PFSK-1 (cell line): ENCODE measurements at regions not wholly inside any gene's neighbourhood (a gene's known extent, or its start where the extent isn't known, plus 50 kb on each side); places are given as distances from the start of the nearest gene placed in this dataset.

Source experiments
- FOXP2 ChIP-seq: optimal IDR thresholded peaks from 2 replicates; pipeline ENCODE3; 2011; ENCODE audit warnings: borderline replicate concordance, control low read depth, inconsistent platforms; ENCODE audit not compliant: insufficient read depth; ENCODE audit errors: extremely low read length, extremely low read depth
- POLR2AphosphoS5 ChIP-seq: IDR thresholded peaks from 2 replicates; pipeline ENCODE4 v1.6.1; 2012; ENCODE audit warnings: low read depth, mild to moderate bottlenecking, control low read depth, low read length, moderate library complexity
- REST ChIP-seq, 2 experiments: IDR thresholded peaks; 2 replicates each; pipeline versions ENCODE4 v1.6.1 to v1.8.0; 2011 to 2012; ENCODE audit warnings: low read depth in 2 of 2, low read length in 2 of 2, control low read depth in 1 of 2, inconsistent platforms in 1 of 2, mild to moderate bottlenecking in 1 of 2, moderate library complexity in 1 of 2; ENCODE audit not compliant: insufficient read depth in 1 of 2
- SIN3A ChIP-seq: IDR thresholded peaks from 2 replicates; pipeline ENCODE4 v1.6.1; 2012; ENCODE audit warnings: mild to moderate bottlenecking, low read length, moderate library complexity, borderline replicate concordance; ENCODE audit not compliant: insufficient read depth
- TAF1 ChIP-seq: IDR thresholded peaks from 2 replicates; pipeline ENCODE4 v1.6.1; 2012; ENCODE audit warnings: low read length, control low read depth, borderline replicate concordance; ENCODE audit not compliant: insufficient read depth

DNA sequence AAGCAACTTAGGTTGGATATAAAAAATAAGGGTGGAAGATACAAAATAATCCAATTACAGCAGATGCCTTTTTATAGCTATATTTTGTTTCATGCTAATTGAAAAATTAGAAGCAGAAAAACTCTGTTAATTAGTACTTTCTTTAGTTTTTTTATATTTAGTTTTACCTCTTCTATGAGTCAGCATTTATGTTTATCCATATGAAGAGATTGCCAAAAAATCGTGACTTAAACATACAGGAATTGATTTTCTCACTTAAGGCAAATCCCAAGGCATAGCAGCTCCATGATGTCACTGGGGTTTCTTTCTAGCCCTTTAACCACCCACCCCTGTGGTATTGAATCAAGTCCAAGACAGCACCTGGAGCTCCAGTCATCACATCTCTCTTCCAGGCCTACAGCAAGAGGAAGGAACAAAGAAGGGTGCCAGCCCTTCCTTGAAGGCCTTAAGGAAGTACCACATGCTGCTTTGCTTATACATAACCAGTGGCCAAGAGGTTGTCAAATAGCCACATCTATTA, 365.8 kb upstream of the TENM3 start:
- TF ChIP-seq FOXP2 = no peak
- TF ChIP-seq SIN3A = no peak
- no peak for TF ChIP-seq TAF1
- TF ChIP-seq REST (IDR thresholded peaks at IDR 0.05; ENCODE audit: insufficient read depth in 1 of 2, low read depth in 2 of 2, low read length in 2 of 2) = no peak
- no peak for TF ChIP-seq POLR2AphosphoS5

DNA sequence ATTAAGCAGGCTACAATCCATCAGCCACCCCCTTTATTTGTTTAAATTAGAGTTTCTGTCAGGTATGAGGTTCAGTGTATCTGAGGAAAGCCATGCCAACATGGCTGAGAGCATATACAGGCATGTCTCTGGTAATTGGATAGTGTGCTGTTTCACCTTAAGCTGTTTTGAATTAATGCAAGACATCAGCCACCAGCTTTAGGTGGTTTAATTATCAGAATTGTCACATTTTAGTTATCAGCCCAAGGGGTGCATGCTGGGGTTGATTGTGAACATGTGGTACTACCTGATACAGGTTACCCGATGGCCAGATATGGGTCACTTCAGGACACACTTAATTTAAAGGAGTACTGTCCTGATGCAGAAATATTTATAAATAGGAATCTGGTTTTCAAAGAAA, 353.2 kb upstream of the TENM3 start:
- TF ChIP-seq TAF1 (no peak), SIN3A (no peak)

GRCh38 chr4:181890911-181891310, 352.3 kb upstream of the TENM3 start:
- TF ChIP-seq TAF1 (no peak), SIN3A (no peak), REST (IDR thresholded peaks at IDR 0.05; ENCODE audit: insufficient read depth in 1 of 2, low read depth in 2 of 2, low read length in 2 of 2) (no peak), POLR2AphosphoS5 (no peak), FOXP2 (no peak)

DNA sequence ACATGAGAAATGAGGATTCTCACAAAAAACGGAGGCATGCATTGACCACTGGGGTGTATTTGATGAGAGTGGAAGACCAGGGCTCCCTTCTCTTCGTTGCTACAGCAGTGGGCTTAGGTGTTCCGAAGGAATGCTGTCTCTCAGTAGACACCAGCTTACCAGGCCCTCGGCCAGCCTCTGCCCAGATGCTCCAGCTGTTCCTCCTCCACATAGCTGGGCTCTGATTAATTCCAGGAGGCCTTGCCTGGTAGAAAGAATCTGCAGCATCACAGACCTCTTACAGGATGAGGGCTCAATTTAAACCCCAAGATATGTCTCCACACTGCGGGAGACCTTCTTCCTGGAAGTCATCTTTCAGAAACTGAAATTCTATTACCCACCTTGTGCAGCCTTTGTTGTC, 346.6 kb upstream of the TENM3 start:
- TF ChIP-seq TAF1 = no peak
- no peak for TF ChIP-seq REST (IDR thresholded peaks at IDR 0.05; ENCODE audit: insufficient read depth in 1 of 2, low read depth in 2 of 2, low read length in 2 of 2)
- TF ChIP-seq SIN3A = no peak
- no peak for TF ChIP-seq FOXP2
- no peak for TF ChIP-seq POLR2AphosphoS5

- no peak for TF ChIP-seq POLR2AphosphoS5
- no peak for TF ChIP-seq TAF1
- TF ChIP-seq REST (IDR thresholded peaks at IDR 0.05; ENCODE audit: insufficient read depth in 1 of 2, low read depth in 2 of 2, low read length in 2 of 2) = no peak
These were observed 345.3 kb upstream of the TENM3 start for GRCh38 chr4:181897935-181898334.
